BLaER1 treated with 17β-estradiol and CSF1 and Interleukin-3, amounts not matched to agents 10 nM and 100 nM (cell line): ENCODE measurements at regions not wholly inside any gene's neighbourhood (a gene's known extent, or its start where the extent isn't known, plus 50 kb on each side); places are given as distances from the start of the nearest gene placed in this dataset.
A peak's percentile ranks its signal among the peaks of the same experiment; 100 is the strongest.

Experiments used
- H3K27ac ChIP-seq, 11 experiments: shearing (Covaris generic); formaldehyde crosslinking; 2 replicates each; pipeline ENCODE4 v1.8.1; 2022
- H3K27me3 ChIP-seq, 11 experiments: shearing (Covaris generic); formaldehyde crosslinking; 2 replicates each; pipeline ENCODE4 v1.8.1; 2022
- H3K36me3 ChIP-seq, 11 experiments: shearing (Covaris generic); formaldehyde crosslinking; 2 replicates each; pipeline ENCODE4 v1.8.1; 2022
- H3K4me1 ChIP-seq, 10 experiments: shearing (Covaris generic); formaldehyde crosslinking; 2 replicates each; pipeline ENCODE4 v1.8.1; 2022
- H3K4me2 ChIP-seq, 11 experiments: shearing (Covaris generic); formaldehyde crosslinking; 2 replicates each; pipeline ENCODE4 v1.8.1; 2022
- H3K4me3 ChIP-seq, 10 experiments: shearing (Covaris generic); formaldehyde crosslinking; 2 replicates each; pipeline ENCODE4 v1.8.1; 2022
- H3K9ac ChIP-seq, 11 experiments: shearing (Covaris generic); formaldehyde crosslinking; 2 replicates each; pipeline ENCODE4 v1.8.1; 2022
- H3K9me3 ChIP-seq, 11 experiments: shearing (Covaris generic); formaldehyde crosslinking; replicated peaks in 1 of 11; 2 replicates each; pipeline ENCODE4 v1.8.1; 2022
- H4K20me1 ChIP-seq, 11 experiments: shearing (Covaris generic); formaldehyde crosslinking; 2 replicates each; pipeline ENCODE4 v1.8.1; 2022
- Cebpa-rat ChIP-seq, 11 experiments: shearing (Covaris generic); IDR thresholded peaks; 2 replicates each; pipeline ENCODE4 v1.8.1; 2022

- no peak for TF ChIP-seq Cebpa-rat (IDR thresholded peaks at IDR 0.05)
- peaks cover 40 to 74% (median 59%) of the 10 kb centered on the region in 11 experiments for H3K27me3 ChIP-seq
- no peak overlapping the region for H3K4me3 ChIP-seq
- no peaks in the 10 kb centered on the region; a peak in 1 of 20 replicates for H3K4me1 ChIP-seq
- H3K9ac ChIP-seq: no peak overlapping the region
- H3K36me3 ChIP-seq: peaks cover 0 to 6% (median 0%) of the 10 kb centered on the region in 11 experiments; a peak in 1 of 22 replicates
- no peaks in the 10 kb centered on the region for H4K20me1 ChIP-seq
- H3K9me3 ChIP-seq: peaks cover 49 to 60% (median 55%) of the 10 kb centered on the region in 11 experiments
- H3K27ac ChIP-seq: no peak overlapping the region
- H3K4me2 ChIP-seq: no peak overlapping the region
These were observed 109.1 kb upstream of the MED14 start for GRCh38 chrX:40844471-40844870.

- no peak for TF ChIP-seq Cebpa-rat (IDR thresholded peaks at IDR 0.05)
- peaks cover 43 to 78% (median 57%) of the 10 kb centered on the region in 11 experiments for H3K27me3 ChIP-seq
- H3K9me3 ChIP-seq: peaks cover 46 to 60% (median 55%) of the 10 kb centered on the region in 11 experiments
- 0 out of 22 replicates have a peak overlapping the region, but pooled peaks of 1 of the 11 experiments have one; percentile 2 for H3K4me2 ChIP-seq
- peaks cover 0 to 4% (median 0%) of the 10 kb centered on the region in 10 experiments; a peak in 3 of 20 replicates for H3K4me1 ChIP-seq
- no peak overlapping the region for H3K27ac ChIP-seq
- no peak overlapping the region for H3K4me3 ChIP-seq
- H4K20me1 ChIP-seq: no peaks in the 10 kb centered on the region
- H3K36me3 ChIP-seq: peaks cover 0 to 6% (median 0%) of the 10 kb centered on the region in 11 experiments; a peak in 1 of 22 replicates
- H3K9ac ChIP-seq: no peak overlapping the region
These were observed 110.1 kb upstream of the MED14 start for GRCh38 chrX:40845331-40845911.

GRCh38 chrX:40849906-40850823, 114.8 kb upstream of the MED14 start:
- peaks cover 28 to 92% (median 73%) of the 10 kb centered on the region in 11 experiments for H3K27me3 ChIP-seq
- peaks cover 0 to 6% (median 0%) of the 10 kb centered on the region in 10 experiments; a peak in 3 of 20 replicates for H3K4me1 ChIP-seq
- no peak overlapping the region for H3K9ac ChIP-seq

GRCh38 chrX:40852586-40852985, 117.2 kb upstream of the MED14 start:
- Histone ChIP-seq H4K20me1 (no peaks in the 10 kb centered on the region), H3K27ac (no peak overlapping the region), H3K4me1 (peaks cover 0 to 6% (median 0%) of the 10 kb centered on the region in 10 experiments; a peak in 2 of 20 replicates), H3K36me3 (no peaks in the 10 kb centered on the region), H3K9me3 (peaks cover 9 to 37% (median 13%) of the 10 kb centered on the region in 11 experiments; a peak in 20 of 22 replicates), H3K4me3 (no peak overlapping the region), H3K27me3 (peaks cover 15 to 79% (median 57%) of the 10 kb centered on the region in 11 experiments), H3K4me2 (no peak overlapping the region), H3K9ac (no peak overlapping the region)
- no peak for TF ChIP-seq Cebpa-rat (IDR thresholded peaks at IDR 0.05)

More at GRCh38 chrX:40849906-40850823, 114.8 kb upstream of the MED14 start:
- TF ChIP-seq Cebpa-rat (IDR thresholded peaks at IDR 0.05): no peak
- H4K20me1 ChIP-seq: no peaks in the 10 kb centered on the region
- H3K4me3 ChIP-seq: no peak overlapping the region
- peak overlapping the region in 1 of 11 experiments; percentile 17; a peak in 1 of 22 replicates for H3K4me2 ChIP-seq
- H3K9me3 ChIP-seq: peaks cover 9 to 22% (median 11%) of the 10 kb centered on the region in 11 experiments; a peak in 20 of 22 replicates
- no peaks in the 10 kb centered on the region for H3K36me3 ChIP-seq
- no peak overlapping the region for H3K27ac ChIP-seq

- Histone ChIP-seq H3K27me3 (peaks cover 9 to 77% (median 50%) of the 10 kb centered on the region in 11 experiments; a peak in 21 of 22 replicates), H3K9me3 (peaks cover 9 to 37% (median 13%) of the 10 kb centered on the region in 11 experiments; a peak in 20 of 22 replicates), H3K27ac (no peak overlapping the region), H3K4me3 (no peak overlapping the region), H4K20me1 (no peaks in the 10 kb centered on the region), H3K36me3 (no peaks in the 10 kb centered on the region), H3K9ac (no peak overlapping the region), H3K4me1 (peaks cover 0 to 6% (median 0%) of the 10 kb centered on the region in 10 experiments; a peak in 2 of 20 replicates), H3K4me2 (no peak overlapping the region)
- TF ChIP-seq Cebpa-rat (IDR thresholded peaks at IDR 0.05): no peak
These were observed 117.9 kb upstream of the MED14 start for GRCh38 chrX:40853004-40853815.

- TF ChIP-seq Cebpa-rat (IDR thresholded peaks at IDR 0.05): no peak
- Histone ChIP-seq H3K36me3 (no peaks in the 10 kb centered on the region), H3K4me3 (no peak overlapping the region), H3K27me3 (peaks cover 9 to 73% (median 49%) of the 10 kb centered on the region in 11 experiments; a peak in 21 of 22 replicates), H3K9ac (no peak overlapping the region), H3K4me1 (peaks cover 0 to 6% (median 0%) of the 10 kb centered on the region in 10 experiments; a peak in 2 of 20 replicates), H3K9me3 (peaks cover 9 to 40% (median 13%) of the 10 kb centered on the region in 11 experiments; a peak in 20 of 22 replicates), H3K4me2 (no peak overlapping the region), H3K27ac (no peak overlapping the region), H4K20me1 (no peaks in the 10 kb centered on the region)
These were observed 118.4 kb upstream of the MED14 start for GRCh38 chrX:40853816-40854123.

- no peak overlapping the region for H3K4me3 ChIP-seq
- peaks cover 11 to 43% (median 16%) of the 10 kb centered on the region in 11 experiments; a peak in 21 of 22 replicates for H3K9me3 ChIP-seq
- H3K27me3 ChIP-seq: peaks cover 9 to 68% (median 49%) of the 10 kb centered on the region in 11 experiments; a peak in 21 of 22 replicates
- no peak overlapping the region for H3K9ac ChIP-seq
- no peak for TF ChIP-seq Cebpa-rat (IDR thresholded peaks at IDR 0.05)
- H3K4me2 ChIP-seq: no peak overlapping the region
- H3K4me1 ChIP-seq: peaks cover 0 to 6% (median 0%) of the 10 kb centered on the region in 10 experiments; a peak in 2 of 20 replicates
- no peaks in the 10 kb centered on the region for H4K20me1 ChIP-seq
- no peak overlapping the region for H3K27ac ChIP-seq
- no peaks in the 10 kb centered on the region for H3K36me3 ChIP-seq
These were observed 118.9 kb upstream of the MED14 start for GRCh38 chrX:40854242-40854641.

GRCh38 chrX:40855411-40855810, 120.1 kb upstream of the MED14 start:
- peaks cover 6 to 57% (median 44%) of the 10 kb centered on the region in 11 experiments; a peak in 21 of 22 replicates for H3K27me3 ChIP-seq
- H3K4me3 ChIP-seq: no peak overlapping the region
- H3K27ac ChIP-seq: no peak overlapping the region
- no peaks in the 10 kb centered on the region for H3K36me3 ChIP-seq
- H3K9ac ChIP-seq: no peak overlapping the region
- no peaks in the 10 kb centered on the region for H4K20me1 ChIP-seq
- H3K4me1 ChIP-seq: peaks cover 0 to 2% (median 0%) of the 10 kb centered on the region in 10 experiments; a peak in 1 of 20 replicates
- H3K9me3 ChIP-seq: peaks cover 14 to 43% (median 19%) of the 10 kb centered on the region in 11 experiments
- H3K4me2 ChIP-seq: no peak overlapping the region
- TF ChIP-seq Cebpa-rat (IDR thresholded peaks at IDR 0.05): no peak
